ENCODE measurements at regions not wholly inside any gene's neighbourhood (a gene's known extent, or its start where the extent isn't known, plus 50 kb on each side); places are given as distances from the start of the nearest gene placed in this dataset.

DNA sequence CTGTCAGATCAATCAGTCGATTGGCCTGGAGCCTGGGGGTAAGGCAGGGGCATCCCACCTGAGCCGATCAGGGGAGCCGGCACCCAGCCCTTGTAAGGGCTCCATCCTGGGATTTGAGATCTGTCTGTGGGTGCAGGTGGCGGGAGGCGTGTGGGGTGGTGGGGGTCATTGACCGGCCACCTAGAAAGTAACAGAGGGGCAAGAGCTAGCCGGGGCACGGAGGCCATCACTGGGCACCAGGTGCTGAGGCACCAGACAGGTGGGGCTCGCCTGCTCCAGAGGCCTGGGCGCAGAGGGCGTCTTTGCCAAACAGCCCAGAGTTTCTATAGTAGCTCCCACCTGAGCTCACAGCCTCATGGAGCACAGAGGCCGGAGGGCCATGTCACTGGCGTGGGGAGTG, 55.5 kb upstream of the ADGRA1 start:
- TF ChIP-seq, protein P1, sequence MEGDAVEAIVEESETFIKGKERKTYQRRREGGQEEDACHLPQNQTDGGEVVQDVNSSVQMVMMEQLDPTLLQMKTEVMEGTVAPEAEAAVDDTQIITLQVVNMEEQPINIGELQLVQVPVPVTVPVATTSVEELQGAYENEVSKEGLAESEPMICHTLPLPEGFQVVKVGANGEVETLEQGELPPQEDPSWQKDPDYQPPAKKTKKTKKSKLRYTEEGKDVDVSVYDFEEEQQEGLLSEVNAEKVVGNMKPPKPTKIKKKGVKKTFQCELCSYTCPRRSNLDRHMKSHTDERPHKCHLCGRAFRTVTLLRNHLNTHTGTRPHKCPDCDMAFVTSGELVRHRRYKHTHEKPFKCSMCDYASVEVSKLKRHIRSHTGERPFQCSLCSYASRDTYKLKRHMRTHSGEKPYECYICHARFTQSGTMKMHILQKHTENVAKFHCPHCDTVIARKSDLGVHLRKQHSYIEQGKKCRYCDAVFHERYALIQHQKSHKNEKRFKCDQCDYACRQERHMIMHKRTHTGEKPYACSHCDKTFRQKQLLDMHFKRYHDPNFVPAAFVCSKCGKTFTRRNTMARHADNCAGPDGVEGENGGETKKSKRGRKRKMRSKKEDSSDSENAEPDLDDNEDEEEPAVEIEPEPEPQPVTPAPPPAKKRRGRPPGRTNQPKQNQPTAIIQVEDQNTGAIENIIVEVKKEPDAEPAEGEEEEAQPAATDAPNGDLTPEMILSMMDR (IDR thresholded peaks at IDR 0.05), result no peak
- no peak for TF ChIP-seq POLR2A (IDR thresholded peaks at IDR 0.05)

Data from Peyer's patch (tissue), 4 donors.